GM10266 (cell line): ENCODE measurements at regions not wholly inside any gene's neighbourhood (a gene's known extent, or its start where the extent isn't known, plus 50 kb on each side); places are given as distances from the start of the nearest gene placed in this dataset.

Source experiments
- DNase-seq: peaks from one replicate; pipeline ENCODE4 v3.0.0; 2012; ENCODE audit errors: extremely low spot score
- TF ChIP-seq, protein P1 (sequence below): IDR thresholded peaks from 2 replicates; pipeline ENCODE4 v1.5.1; 2012; ENCODE audit warnings: mild to moderate bottlenecking, low read depth; ENCODE audit not compliant: control insufficient read depth, insufficient read depth; ENCODE audit errors: missing control alignments

DNA sequence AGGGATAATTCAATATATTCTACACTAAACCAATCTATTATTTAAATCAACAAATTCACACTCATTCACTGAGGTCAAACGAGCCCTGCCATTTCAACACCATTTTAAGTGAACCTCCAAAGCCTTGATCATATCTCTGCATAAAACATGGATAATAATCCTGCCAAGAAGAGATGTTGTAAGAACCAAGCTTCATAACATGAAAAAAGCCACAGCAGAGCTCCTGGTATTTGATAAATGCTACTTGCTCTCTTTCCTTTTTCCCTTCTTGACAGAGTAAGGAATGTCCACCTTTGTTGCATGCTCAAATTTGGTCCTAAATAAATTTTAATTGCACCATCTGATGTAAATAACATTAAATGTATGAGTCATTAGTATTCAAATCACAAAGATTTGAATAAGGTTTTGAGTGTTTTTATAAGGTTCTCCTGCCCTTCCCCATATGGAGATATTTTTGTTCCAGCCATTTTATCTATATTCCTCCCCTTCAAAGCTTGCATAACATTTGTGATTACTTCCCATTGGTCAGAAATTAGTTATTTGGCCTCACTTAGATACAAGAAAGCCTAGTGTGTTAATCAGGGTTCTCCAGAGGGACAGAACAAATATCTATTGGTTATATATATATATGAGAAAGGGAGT lies 318.8 kb downstream of the RND3 start:
- TF ChIP-seq, protein P1, sequence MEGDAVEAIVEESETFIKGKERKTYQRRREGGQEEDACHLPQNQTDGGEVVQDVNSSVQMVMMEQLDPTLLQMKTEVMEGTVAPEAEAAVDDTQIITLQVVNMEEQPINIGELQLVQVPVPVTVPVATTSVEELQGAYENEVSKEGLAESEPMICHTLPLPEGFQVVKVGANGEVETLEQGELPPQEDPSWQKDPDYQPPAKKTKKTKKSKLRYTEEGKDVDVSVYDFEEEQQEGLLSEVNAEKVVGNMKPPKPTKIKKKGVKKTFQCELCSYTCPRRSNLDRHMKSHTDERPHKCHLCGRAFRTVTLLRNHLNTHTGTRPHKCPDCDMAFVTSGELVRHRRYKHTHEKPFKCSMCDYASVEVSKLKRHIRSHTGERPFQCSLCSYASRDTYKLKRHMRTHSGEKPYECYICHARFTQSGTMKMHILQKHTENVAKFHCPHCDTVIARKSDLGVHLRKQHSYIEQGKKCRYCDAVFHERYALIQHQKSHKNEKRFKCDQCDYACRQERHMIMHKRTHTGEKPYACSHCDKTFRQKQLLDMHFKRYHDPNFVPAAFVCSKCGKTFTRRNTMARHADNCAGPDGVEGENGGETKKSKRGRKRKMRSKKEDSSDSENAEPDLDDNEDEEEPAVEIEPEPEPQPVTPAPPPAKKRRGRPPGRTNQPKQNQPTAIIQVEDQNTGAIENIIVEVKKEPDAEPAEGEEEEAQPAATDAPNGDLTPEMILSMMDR = no peak
- DNase-seq = no peak

DNA sequence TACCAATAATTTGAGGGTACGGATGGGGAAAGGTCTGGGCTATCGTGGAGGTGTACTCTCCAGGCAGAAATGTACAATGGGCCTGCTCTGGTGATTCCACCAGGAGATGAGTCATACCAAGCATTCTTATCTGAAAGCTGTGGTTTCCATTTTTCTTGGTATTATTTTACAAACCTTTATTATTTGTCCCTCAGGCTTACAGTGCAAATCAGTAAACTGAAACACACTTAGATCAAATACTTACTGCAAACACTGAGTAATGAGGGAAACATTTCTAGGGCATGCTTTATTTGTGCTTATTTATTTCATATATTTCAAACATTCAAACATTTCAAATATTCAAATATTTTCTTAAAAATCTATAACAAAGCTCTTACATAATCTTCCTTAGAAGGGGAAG lies 319.8 kb downstream of the RND3 start:
- TF ChIP-seq, protein P1 = no peak

DNA sequence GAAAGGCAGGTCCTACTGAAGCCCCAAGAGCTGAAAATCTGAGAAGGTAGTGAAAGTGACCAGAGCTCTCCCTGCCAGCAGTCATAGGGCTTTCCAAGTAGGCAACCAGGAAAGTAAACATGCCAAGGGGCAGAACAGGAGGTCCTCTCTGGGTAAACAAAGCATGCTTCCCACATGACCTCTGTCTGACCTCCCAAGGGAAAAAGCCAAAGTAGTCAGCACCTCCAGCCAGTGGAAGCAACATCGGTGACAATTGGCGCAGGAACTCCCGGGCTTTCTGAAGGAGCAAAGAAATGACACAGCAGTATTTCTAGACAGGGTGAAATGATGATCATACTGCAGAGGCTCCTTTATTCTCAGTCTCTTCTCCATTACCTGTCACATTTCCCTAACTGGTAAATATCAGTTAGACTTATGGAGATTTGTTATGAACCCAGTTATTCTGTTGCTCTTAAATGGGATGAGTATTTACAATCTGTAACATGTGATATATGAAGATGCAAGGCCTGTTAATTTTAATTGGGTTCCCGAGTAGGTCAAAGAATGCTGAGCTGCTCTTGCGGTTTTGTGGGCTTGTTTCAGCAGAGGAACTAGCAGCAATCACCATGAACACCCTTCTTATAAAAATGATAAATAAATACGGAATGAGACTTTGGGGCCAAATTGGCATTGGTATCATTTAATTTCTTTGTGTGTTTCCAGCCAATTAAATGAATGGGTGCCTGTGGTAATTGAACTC lies 321.0 kb downstream of the RND3 start:
- no peak for DNase-seq
- TF ChIP-seq, protein P1 = no peak

More for the DNA sequence above, 319.8 kb downstream of the RND3 start:
- DNase-seq = peak; percentile 32

DNA sequence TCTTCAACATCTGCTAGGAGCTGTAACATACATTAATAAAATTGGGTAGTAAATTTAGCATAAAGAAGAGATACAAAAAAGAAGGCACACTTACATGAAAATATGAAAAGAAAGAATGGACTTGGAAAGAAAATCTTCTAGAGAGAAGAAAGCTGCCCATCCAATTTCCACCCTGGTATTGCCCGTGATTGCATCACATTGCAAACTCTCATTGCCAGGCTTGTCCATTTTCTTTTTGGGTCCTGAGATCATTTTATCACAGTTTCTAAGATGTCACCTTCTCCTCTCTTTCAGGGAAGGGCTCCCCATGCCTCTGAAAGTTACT lies 321.5 kb downstream of the RND3 start:
- no peak for DNase-seq
- TF ChIP-seq, protein P1 = no peak

DNA sequence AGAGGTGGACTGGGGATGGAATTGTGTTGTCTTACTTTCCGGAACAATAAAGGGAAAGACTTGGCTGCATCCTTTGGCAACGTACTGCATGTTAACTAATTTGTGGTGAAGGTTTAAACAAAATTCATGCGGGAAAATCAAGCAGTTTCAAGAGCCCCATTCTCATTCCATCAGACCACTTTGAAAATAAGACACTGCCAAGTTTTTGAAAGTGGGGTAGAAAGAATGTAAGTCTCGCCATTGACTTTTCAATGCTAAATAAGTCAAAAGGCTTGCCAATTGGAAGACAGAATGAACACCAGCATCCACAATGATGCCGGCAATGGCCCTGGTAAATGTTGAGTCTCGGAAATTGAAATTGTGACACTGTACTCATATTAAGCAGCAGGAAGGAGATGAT lies 322.0 kb downstream of the RND3 start:
- DNase-seq = no peak
- TF ChIP-seq, protein P1 = no peak

DNA sequence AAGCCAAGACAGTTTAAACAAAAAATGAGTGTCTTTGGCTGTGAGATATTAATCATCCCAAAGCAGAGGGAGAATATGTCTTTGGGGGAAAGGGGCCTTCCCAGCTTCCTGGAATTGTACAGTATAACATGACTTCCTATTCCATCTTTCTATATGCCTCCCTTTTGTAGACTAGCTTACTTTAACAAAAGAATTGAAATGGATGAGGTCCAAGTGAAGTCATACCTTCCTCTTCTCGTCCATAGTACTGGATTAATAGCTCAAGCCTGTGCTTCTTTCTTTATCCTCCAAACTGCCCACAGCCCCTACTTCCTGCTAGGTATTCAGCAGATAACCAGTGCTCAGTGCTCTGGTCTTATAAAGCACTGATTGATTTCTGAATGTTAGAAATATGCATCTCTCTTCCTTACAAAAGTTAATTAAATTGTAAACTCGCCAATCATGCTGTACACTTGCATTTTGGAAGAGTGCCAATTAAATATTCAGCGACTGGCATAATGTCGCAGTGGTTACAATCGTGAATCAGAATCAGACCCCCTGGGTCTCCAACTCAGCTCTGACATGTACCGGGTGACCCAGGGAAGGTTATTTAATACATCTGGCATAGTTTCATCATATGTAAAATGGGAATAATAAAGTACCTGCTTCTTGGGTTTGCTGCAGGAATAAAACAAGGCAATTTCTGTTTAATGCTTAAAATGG lies 325.1 kb downstream of the RND3 start:
- TF ChIP-seq, protein P1 = no peak
- no peak for DNase-seq

DNA sequence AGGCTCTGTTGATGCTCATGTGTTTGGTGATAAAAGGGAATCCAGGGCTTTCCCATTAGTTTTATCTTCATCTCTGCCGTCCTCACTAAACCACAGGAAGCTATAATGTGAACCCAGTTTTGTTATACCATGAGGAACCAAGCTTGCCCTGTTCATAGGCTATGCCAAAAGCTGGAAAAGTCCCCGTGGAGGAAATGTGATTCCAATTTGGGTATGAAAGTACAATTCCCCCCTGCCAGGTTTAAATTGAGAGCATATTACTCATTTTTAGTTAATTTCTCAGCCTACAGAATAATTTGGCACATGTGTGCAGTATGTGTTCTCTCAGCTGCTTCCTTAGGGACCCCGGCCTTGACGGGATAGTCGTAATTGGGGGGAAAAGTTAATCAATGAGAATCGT lies 327.4 kb downstream of the RND3 start:
- TF ChIP-seq, protein P1 = no peak
- no peak for DNase-seq
